NCI-H1092 treated with DMSO at 0.1 percent for 48 hours (cell line): ENCODE measurements at regions not wholly inside any gene's neighbourhood (a gene's known extent, or its start where the extent isn't known, plus 50 kb on each side); places are given as distances from the start of the nearest gene placed in this dataset.
"Not testable (repeated sequence)": the region's sequence is repeated elsewhere in the genome, so short reads cannot be mapped to it uniquely, and the experiment has no call there.

Experiments
- DNase-seq: peaks from one replicate; lab custom pipeline; 2025; lab: John Stamatoyannopoulos, UW

DNA sequence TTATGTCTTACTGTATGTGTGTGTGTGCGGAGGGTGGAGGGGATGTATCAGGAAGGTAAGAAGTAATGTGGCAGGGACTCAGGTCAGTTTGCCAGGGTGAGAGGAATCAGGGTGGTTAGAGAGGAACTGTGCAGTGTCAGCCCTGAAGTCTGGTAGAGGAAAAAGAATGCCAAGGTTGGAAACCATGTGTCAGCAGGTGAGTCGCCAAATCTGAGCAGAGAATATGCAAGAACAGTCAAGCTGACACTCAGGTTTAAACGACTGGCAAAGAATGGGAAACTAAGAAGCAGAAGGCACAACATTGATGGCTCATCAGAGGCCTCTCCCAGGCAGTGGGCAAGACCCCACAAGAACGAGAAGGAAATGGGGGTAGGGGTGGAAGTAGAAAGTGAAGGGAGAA is 107.5 kb upstream of the TBX18 start:
- DNase-seq = no peak

DNA sequence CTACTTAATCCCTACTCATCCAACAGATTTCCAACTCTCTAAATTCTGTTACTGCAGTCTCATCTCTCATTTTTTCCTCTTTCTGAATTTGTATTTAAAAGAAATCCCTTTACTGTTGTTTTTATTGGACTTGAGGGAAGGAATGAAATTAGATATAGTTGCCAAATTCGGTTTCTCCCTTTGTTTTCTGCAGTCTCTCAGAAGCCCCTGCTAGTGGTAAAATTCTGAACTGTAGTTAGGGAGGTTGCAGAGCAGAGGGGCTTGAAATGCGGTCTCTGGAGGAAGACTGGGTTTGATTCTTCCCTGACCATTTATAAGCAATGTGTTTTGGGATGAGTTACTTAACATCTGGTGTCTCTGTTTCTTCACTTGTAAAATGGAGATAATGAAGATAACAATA is 106.3 kb upstream of the TBX18 start:
- no peak for DNase-seq

DNA sequence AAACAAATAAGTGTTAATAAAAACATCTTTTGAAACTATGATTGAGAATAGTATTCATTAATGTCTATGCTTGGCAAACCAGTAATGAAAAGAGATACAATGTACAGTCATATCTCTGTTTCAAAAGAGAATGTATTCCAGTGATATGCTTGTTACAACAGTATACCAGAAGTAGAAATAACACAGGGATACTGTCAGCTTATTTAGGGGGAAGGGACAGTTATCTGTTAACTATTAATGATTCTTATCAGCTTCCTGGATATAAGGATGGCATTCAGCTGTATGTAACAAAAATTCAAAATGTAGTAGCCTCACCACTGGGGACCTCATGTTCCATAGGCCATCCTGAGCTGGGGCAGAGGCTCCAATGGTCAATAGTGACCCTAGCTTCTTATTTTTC is 103.8 kb upstream of the TBX18 start:
- DNase-seq = no peak

DNA sequence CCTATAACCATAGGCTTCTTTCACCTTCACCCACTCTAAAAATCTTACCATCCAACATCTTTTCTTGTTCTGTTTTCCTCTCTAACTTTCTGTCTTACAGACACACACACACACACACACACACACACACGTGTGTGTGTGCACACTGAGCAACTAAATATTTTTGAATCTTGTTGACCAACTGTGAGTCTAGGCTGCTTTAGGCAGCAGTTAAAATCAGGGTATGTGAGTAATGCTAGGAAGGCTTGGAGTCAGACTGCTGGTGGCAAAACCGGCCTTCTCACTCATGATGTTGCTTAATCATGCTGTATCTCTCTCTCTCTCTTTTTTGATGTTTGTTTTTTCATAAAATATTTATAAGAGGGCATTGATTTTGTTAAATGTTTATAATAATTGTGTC is 103.1 kb upstream of the TBX18 start:
- no peak for DNase-seq

DNA sequence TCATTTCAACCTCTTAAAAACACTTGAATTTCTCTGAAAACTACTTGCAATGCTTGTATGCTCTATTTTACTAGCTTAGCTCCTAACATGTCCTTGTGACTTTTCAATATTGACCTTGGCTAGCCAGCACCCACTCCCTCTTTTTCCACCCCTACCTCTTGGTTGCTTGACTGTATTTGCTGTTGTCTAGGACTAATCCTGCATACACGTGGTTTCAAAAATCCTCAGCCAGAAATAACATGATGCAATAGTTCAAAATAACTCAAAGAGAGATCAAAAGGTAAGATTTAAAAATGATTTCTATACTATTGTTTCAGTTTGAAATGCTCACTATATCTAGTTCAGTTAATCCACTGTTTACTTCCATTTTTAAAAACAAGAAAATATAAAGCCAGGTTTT is 102.3 kb upstream of the TBX18 start:
- no peak for DNase-seq

DNA sequence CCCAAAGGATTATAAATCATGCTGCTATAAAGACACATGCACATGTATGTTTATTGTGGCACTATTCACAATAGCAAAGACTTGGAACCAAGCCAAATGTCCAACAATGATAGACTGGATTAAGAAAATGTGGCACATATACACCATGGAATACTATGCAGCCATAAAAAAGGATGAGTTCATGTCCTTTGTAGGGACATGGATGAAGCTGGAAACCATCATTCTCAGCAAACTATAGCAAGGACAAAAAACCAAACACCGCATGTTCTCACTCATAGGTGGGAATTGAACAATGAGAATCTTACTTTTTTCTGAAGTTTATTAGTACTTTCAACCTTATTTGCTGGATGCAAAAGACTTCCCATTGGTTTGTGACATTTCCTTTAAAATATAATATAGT is 101.0 kb upstream of the TBX18 start:
- DNase-seq = not testable (repeated sequence)

DNA sequence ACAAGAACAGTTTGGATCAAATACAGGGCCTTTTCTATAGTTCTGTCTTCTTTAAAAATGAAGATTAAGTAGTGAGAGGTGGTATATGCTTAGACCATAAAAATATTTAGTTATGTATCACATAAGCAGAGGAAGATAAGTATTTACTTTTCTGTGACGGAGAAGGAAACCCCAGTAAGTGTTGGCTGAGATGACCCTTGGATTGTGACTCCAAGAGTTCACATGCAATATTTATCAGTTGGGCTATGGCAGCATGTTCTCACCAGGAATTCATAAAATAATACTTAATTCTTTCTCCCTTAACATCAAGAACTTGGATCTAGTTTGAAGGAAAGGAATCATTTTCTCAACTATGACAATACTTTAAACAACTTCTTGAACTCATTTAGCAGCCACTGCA is 98.4 kb upstream of the TBX18 start:
- DNase-seq = no peak

DNA sequence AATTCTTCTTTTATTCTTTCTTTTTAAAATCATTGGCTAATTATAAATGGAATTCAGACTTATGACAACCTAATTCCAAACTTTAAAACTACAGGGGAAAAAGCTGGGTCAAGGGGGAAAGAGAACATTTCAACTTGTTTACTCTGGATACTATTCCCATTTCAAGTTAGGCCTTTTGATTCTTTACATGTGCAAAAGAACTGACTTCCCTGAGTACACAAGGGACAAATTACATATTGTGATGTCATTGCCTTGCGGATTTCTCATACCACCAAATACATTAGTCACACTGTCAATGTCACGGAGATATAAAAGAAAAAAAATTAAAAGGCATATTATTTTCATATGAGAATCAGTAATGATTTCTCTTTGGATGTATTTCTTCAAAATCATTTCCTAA is 96.5 kb upstream of the TBX18 start:
- DNase-seq = no peak

DNA sequence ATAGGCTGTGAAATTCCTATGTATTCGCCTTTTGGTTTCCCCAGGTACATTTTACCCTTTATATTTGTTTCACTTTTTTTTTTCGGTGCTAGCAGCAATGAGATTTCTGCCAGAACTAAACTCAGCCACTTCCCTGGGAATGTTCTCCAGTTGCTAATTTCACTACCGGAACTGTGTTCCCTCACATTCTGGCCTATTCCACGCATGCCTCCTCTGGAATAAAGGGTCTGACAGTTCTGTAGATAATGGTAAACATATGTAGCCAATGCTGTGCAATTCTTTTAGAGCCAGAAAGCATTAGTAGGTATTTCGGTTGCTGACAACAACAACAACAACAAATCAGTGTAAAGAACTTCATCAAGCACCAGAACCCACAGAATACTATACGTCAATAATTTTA is 96.1 kb upstream of the TBX18 start:
- DNase-seq = no peak

DNA sequence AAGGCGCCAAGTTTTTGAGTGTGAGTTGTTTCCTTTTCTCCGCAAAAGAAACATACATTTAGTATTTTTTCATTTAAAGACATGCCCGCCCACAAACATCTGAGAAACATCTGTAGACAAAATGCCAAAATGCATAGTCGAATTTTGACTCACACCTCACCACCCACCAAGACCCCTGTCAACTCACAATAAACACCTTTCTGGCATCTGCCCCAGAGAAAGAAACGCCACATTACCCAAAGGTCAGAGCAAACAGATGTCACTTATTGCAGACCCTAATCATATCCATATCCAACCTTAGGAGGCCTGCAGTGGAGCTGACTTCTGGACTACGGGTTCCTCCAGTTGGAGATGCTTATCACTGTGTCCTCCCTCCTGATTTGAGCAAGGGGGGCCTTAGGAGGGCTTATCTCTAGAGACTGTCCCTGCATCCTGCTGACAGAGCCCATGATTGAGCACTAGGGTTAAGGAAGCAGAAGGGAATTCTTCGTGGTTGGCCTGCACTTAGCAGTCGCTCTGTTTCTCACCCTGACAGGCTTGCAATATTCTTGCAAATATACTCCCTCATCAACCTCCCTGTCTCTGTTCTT is 90.5 kb upstream of the TBX18 start:
- DNase-seq = no peak

DNA sequence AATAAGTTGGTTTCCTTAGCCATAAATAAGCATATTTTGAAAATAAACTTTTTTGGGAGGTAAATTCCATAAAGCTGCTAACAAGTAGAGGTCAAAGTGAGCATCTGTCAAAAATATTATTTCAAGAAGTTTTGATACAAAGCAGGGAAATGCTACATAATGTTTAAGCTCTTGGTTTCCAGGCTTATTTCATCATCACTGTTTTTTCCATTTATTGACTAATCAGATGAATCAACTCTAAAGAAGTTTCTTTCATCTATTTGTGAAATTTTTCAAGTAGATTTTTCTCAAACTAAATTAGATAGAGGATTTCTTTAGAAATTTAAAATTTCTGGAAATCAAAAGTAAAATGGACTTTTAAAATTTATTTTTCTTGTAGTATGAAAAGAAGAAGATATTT is 89.5 kb upstream of the TBX18 start:
- no peak for DNase-seq

DNA sequence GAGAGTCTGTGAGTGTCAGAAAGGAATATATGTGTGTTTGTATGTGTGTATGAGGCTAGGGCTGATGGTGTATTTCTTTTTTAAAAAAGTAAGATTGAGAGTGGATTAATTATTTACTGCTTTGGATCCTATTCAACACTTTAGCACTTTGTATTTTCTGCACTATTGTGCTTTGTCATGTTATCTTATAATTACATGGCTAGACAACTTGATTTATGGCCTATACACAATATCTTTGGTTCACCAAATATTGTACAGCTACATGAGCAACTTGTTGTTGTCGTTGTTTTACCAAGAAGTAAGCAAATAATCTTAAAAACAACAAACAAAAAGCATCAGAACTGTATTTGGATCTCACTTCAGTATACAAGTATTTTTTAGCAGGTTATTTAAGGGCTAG is 84.6 kb upstream of the TBX18 start:
- no peak for DNase-seq

DNA sequence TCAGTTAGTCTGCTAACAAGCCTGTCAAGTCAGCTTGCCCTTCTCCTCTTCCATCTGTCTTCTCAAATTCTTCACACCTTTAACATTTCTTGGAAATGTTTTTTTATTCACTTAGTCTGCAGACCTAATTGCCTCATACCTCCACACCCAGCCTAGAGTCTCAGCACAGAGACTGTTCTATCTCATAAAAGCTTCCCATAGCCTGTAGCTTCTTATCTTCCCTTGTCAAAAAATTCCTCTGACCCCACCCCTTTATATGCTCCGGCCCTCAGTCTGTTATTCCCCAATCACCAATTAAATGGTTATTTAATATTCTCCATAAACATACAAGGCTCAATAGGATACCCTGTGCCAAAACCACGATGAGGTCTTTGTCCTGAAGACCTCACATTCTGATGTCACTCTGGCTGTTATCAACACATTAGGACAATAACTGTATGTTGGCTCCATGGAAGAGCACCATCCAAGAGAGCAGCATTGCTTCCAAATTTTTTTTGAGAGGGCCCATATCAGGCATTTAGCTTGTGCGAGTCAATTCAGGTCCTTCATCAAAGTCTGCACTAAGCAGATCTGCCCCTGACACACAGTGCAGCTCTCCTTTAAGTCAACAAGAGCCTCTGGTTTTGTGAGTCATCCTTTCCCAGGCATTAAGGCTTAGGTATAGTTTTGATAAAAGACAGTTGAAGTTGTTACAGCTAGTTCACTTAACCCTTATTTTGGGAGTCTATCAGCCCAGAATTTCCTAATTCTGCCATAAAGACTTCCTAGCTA is 83.2 kb upstream of the TBX18 start:
- DNase-seq = no peak

DNA sequence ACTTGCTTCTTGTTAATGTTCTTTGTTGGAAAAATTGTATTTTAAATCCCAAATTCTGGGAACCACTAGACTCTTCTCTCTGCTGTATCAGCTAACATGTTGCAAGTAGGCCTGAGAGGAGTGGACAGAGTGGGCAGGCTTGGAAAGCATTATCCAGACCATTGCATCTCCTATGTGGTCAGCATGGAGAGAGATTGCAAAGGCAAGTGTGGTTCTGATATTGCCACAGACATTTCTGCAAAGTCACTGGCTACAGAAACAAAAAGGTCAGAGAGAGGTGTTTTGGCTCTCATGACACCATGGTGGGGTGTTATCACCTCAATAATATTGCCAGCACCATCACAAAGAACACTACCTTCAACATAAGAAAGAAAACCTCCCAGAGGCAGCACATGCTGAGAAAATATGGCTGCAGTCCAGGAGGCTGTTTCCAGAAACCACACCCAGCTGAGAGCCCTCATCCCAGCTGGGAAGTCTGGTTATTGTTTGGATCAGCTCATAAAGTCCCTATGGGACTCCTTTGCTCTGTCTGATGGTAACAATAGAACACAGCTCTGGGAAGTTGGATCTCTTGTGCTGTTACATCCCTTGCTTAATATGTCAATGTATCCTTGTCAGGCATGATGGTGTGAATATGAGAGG is 78.2 kb upstream of the TBX18 start:
- no peak for DNase-seq

DNA sequence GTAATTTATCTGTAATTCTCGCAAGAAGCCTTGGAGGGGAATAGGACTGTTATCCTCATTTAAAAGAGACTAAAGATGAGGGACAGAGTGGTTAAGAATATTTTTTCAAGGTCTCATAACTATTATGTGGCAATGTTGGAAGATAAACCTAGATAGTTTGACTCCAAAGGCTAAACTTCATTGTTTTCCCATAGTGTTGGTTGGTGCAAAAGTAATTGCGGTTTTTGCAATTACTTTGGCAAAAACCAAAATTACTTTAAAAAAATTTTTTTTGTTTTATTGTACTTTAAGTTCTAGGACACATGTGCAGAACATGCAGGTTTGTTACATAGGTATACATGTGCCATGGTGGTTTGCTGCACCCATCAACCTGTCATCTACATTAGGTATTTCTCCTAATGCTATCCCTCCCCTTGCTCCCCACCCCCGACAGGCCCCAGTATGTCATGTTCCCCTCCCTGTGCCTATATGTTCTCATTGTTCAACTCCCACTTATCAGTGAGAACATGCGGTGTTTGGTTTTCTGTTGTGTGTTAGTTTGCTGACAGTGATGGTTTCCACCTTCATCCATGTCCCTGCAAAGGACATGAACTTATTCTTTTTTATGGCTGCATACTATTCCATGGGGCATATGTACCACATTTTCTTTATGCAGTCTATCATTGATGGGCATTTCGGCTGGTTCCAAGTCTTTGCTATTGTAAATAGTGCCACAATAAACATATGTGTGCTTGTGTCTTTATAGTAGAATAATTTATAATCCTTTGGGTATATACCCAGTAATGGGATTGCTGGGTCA is 72.9 kb upstream of the TBX18 start:
- DNase-seq = not testable (repeated sequence)

DNA sequence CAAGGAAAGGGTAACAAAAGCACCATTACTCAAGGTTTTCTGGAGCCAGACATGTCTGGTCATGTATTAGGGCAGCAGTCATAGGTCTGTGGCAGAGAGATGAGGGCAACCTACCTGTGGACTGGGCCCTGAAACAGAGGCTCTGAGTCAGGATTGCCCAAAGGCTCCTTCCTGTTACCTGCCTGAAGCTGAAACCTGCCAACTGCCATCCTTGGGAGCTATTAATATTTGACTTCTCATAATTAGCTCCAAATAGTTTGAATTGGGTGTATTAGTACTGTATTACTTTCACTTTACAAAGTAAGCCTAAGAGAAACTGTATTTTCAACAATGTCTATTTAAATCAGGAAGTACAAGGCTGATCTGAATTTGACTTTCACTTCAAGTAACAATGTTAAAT is 72.0 kb upstream of the TBX18 start:
- DNase-seq = no peak

DNA sequence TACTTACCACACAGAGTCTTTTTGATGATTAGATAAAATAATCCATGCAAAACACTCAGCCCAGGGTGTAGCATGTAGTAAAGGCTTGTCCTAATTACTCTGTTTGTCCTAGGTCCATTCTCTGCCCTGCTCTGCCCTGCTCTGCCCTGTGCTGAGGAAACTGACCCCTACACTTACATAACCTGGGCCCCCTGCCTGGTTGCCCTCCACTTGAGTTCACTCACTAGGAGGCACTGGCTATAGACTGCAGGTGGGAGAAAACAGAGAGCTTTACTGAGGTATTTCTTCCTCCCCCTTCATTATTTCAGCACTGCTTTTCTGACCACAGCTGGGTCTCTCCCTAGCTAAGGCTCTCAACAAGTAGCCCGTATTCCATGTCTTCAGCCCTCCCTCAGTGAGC is 70.9 kb upstream of the TBX18 start:
- DNase-seq = no peak

DNA sequence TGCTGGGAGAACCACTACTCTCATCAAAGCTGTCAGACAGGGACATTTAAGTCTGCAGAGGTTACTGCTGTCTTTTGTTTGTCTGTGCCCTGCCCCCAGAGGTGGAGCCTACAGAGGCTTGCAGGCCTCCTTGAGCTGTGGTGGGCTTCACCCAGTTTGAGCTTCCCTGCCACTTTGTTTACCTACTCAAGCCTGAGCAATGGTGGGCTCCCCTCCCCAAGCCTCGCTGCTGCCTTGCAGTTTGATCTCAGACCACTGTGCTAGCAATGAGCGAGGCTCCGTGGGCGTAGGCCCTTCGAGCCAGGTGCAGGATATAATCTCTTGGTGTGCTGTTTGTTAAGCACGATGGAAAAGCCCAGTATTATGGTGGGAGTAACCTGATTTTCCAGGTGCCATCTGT is 67.5 kb upstream of the TBX18 start:
- DNase-seq = not testable (repeated sequence)

DNA sequence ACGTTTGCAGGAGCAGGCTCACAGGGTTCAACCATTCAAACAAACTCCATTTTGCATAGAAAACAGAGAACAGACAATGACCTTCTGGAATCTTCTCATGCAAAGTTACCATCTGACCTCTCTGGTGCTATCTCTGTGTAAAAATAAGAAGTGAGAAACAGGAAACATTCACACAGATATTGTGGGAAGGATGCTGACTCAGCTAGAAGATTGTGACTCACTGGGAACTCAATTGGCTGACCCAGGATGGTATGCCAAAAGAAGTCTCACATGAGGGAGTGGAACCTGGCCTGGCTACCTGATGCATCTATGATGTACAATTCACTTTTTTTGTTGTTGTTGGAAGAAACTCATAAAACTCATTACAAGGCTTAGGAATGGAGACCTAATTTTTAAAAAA is 61.1 kb upstream of the TBX18 start:
- no peak for DNase-seq

DNA sequence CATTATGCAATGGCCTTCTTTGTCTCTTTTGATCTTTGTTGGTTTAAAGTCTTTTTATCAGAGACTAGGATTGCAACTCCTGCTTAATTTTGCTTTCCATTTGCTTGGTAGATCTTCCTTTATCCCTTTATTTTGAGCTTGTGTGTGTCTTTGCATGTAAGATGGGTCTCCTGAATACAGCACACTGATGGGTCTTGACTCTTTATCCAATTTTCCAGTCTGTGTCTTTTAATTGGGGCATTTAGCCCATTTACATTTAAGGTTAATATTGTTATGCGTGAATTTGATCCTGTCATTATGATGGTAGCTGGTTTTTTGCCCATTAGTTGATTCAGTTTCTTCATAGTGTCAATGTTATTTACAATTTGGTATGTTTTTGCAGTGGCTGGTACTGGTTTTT is 56.9 kb upstream of the TBX18 start:
- not testable (repeated sequence) for DNase-seq

DNA sequence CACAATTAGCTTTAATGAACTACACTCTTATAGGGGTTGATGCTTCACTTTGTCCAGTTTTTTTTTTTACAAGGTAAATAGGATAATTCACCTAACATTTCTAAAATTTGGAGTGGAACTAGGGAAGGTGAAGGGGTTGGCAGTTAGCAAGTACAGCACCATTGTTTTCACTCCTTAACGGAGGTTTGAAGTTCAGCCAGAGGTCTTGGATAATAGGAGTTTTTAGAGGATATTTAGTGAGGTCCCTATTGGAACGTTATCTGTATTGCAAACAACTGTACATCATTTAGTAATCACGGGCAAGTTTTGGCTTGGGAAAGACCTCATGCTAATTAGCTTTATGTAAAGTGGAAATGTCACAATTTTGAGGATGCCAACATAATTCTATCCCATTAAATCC is 52.3 kb upstream of the TBX18 start:
- DNase-seq = no peak

DNA sequence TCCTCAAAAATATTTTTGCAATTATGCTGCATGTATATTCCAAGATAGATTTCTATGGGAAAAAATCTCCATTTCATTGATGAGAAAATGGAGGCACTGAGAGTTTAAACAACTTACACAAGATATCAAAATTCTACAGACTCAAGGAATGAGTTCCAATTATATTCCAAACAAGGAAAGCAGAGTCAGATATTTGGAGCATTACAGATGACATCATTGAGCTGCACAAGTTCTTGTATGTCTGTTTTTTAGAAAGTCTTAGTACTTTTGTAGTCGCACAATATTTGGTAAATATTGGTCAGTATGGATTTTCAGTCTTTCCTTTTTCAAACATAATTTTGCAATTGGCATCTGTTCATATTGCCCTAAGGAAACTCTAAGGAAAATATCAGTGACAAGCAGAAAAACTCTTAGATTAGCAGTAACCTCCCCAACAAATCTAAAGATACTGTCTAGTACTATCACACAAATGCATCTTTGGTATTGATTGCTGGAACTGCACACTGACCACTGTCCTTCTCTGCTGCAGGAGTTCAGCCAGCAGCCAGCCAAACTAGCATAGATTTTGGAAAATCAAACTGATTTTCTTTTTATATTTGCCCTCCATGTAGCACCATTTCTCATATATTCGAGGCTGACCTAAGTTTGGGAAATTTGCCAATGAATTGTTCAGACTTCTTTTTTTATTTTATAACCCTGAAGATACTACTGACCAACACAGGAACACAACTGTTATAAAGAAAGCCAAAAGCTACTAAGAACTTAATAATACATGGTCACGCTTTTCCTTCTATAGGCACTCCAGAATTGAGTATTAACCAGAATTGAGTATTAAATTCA is 51.7 kb upstream of the TBX18 start:
- DNase-seq = no peak
